ENCODE measurements at regions not wholly inside any gene's neighbourhood (a gene's known extent, or its start where the extent isn't known, plus 50 kb on each side); places are given as distances from the start of the nearest gene placed in this dataset.

DNA sequence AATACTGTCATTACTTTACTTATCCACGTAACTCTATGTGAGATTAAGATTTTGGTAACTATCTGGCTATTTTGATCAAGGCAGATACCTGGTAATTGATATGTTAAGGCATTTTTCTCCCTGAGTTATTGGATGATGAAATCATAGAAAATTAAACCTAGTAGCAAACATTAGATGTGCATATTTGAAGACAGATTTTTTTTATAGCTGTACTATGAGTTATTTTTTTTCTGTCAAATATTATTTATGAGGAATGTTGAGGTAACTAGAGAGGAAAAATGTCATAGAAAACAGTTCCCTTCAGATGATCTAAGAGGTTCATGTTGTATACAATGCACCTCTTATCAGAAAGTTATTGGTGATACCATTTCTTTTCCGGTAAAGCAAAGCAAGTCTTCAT is 64.9 kb upstream of the SLC38A2 start:
- no peaks in the 10 kb centered on the region for H3K27me3 ChIP-seq
- intact Hi-C loops (cut with DNase I): loop anchor here in 1 of 10 donors (5.0 kb wide), 1 partner anchor 35 kb away; no protein-coding TSS in a partner anchor
- H3K9me3 ChIP-seq: no peaks in the 10 kb centered on the region
- H3K27ac ChIP-seq: no peak overlapping the region
- TF ChIP-seq, protein P1, sequence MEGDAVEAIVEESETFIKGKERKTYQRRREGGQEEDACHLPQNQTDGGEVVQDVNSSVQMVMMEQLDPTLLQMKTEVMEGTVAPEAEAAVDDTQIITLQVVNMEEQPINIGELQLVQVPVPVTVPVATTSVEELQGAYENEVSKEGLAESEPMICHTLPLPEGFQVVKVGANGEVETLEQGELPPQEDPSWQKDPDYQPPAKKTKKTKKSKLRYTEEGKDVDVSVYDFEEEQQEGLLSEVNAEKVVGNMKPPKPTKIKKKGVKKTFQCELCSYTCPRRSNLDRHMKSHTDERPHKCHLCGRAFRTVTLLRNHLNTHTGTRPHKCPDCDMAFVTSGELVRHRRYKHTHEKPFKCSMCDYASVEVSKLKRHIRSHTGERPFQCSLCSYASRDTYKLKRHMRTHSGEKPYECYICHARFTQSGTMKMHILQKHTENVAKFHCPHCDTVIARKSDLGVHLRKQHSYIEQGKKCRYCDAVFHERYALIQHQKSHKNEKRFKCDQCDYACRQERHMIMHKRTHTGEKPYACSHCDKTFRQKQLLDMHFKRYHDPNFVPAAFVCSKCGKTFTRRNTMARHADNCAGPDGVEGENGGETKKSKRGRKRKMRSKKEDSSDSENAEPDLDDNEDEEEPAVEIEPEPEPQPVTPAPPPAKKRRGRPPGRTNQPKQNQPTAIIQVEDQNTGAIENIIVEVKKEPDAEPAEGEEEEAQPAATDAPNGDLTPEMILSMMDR (IDR thresholded peaks at IDR 0.05): no peak
- no peak for TF ChIP-seq POLR2A (IDR thresholded peaks at IDR 0.05)
- no peak overlapping the region for H3K4me3 ChIP-seq
- H3K36me3 ChIP-seq: no peaks in the 10 kb centered on the region
- peaks cover 0 to 10% (median 2%) of the 10 kb centered on the region in 12 donors for H3K4me1 ChIP-seq
- ATAC-seq (no peak), DNase-seq (no peak)
- 90 to 94% (median 92%) methylated on average over 2 of the region's 2 CpGs for WGBS, 4 donors

DNA sequence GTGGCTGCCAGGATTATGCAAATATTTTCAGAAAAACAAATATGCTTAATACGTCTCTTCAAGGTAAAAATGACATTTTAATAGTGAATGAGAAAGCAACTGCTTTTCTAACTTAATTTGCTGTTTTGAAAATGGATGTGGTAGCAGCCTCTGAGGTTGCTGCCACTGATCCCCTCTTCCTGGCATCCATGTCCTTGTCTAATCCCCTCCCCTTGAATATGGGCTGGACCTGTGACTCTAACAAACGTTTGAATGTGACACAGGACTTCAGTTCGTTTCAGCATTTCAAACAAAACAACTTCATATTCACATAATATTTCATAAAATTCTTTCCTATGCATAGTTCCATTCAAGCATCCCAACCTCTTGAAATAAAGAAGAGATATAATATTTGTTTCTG is 64.2 kb upstream of the SLC38A2 start:
- TF ChIP-seq, protein P1 (IDR thresholded peaks at IDR 0.05): no peak
- TF ChIP-seq POLR2A (IDR thresholded peaks at IDR 0.05): no peak
- WGBS, 4 donors: 51 to 61% (median 54%) methylated on average over 3 of the region's 3 CpGs
- H3K27me3 ChIP-seq: no peaks in the 10 kb centered on the region
- ATAC-seq (no peak), DNase-seq (no peak)
- H3K9me3 ChIP-seq: no peaks in the 10 kb centered on the region
- peaks cover 0 to 17% (median 8%) of the 10 kb centered on the region in 12 donors for H3K4me1 ChIP-seq
- no peak overlapping the region for H3K27ac ChIP-seq
- H3K4me3 ChIP-seq: no peak overlapping the region
- intact Hi-C loops (cut with DNase I): loop anchor here in 1 of 10 donors (5.0 kb wide), 1 partner anchor 36 kb away; no protein-coding TSS in a partner anchor
- H3K36me3 ChIP-seq: no peaks in the 10 kb centered on the region

DNA sequence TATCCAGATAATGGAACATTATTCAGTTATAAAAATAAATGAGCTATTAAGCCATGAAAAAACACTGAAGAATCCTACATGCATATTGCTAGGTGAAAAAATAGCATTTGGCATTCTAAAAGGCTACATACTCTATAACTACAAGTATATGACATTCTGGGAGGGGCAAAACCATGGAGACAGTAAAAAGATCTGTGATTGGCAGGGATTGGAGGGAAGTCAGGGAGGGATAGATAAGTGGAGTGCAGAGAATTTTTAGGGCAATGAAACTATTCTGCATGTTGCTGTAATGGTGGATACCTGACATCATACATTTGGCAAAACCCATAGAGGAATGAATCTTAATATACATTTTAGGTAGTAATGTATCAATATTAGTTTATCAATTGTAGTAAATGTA is 63.1 kb upstream of the SLC38A2 start:
- peaks cover 0 to 26% (median 17%) of the 10 kb centered on the region in 12 donors for H3K4me1 ChIP-seq
- no peak overlapping the region for H3K4me3 ChIP-seq
- no peak for TF ChIP-seq POLR2A (IDR thresholded peaks at IDR 0.05)
- TF ChIP-seq, protein P1 (IDR thresholded peaks at IDR 0.05): no peak
- H3K36me3 ChIP-seq: no peaks in the 10 kb centered on the region
- DNase-seq (no peak), ATAC-seq (no peak)
- intact Hi-C loops (cut with DNase I): loop anchor here in 1 of 10 donors (5.0 kb wide), 1 partner anchor 37 kb away; no protein-coding TSS in a partner anchor
- H3K27me3 ChIP-seq: no peaks in the 10 kb centered on the region
- no peak overlapping the region for H3K27ac ChIP-seq
- no peaks in the 10 kb centered on the region for H3K9me3 ChIP-seq

DNA sequence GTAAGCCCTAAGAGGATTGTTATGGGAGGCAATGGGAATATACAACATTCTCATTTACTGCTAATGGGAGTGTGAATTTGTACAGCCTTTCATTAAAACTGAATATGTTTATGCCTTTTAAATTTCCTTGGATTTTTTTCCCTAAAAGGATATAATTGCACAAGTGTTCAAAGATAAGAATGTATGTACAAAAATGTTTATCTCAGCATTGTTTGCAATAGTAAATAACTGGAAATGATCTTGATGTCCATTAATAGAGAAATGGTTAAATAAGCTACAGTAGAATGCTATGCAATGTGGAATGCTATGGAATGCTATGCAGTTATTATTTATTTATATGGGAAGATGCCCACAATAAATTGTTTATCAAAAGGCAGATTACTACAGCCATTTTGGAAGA is 62.5 kb upstream of the SLC38A2 start:
- Histone ChIP-seq H3K4me1 (peaks cover 0 to 32% (median 22%) of the 10 kb centered on the region in 12 donors), H3K27me3 (no peaks in the 10 kb centered on the region), H3K4me3 (no peak overlapping the region), H3K36me3 (no peaks in the 10 kb centered on the region), H3K9me3 (no peaks in the 10 kb centered on the region), H3K27ac (no peak overlapping the region)
- no peak for TF ChIP-seq POLR2A (IDR thresholded peaks at IDR 0.05)
- no peak for DNase-seq
- intact Hi-C loops (cut with DNase I): loop anchor here in 1 of 10 donors (5.0 kb wide), 1 partner anchor 37 kb away; no protein-coding TSS in a partner anchor
- no peak for ATAC-seq

DNA sequence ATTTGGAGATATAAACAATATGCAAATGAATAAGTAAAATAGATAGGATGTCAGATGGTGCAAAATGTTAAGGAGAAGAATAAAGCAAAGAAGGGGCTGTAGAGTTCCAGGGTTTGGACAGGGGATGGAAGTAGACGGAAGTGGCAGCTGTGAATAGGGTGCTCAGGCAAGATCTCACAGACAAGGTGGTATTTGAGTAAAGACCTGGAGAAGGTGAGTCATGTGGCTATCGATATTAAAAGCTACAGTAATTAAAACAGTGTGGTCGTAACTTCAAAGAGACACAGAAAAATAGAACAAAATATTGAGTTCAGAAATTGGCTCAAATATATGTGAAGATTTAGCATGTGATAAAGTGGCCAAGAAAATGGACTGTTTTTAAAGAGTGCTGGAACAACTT is 61.3 kb upstream of the SLC38A2 start:
- Histone ChIP-seq H3K4me1 (peaks cover 0 to 36% (median 24%) of the 10 kb centered on the region in 12 donors), H3K36me3 (no peaks in the 10 kb centered on the region), H3K9me3 (no peaks in the 10 kb centered on the region), H3K27me3 (no peaks in the 10 kb centered on the region), H3K4me3 (no peak overlapping the region), H3K27ac (no peak overlapping the region)
- 61 to 97% (median 94%) methylated on average over 3 of the region's 3 CpGs for WGBS, 4 donors
- TF ChIP-seq, protein P1 (IDR thresholded peaks at IDR 0.05): no peak
- TF ChIP-seq POLR2A (IDR thresholded peaks at IDR 0.05): no peak
- ATAC-seq: no peak
- DNase-seq: no peak
- intact Hi-C loops (cut with DNase I): loop anchor here in 4 of 10 donors (5.0 kb wide), 3 partner anchors 38 to 62 kb away; partner anchors contain the start of gene SLC38A2 (in 1 of the 4)

Data from heart left ventricle (tissue), 16 donors.